ENCODE measurements at regions not wholly inside any gene's neighbourhood (a gene's known extent, or its start where the extent isn't known, plus 50 kb on each side); places are given as distances from the start of the nearest gene placed in this dataset.

DNA sequence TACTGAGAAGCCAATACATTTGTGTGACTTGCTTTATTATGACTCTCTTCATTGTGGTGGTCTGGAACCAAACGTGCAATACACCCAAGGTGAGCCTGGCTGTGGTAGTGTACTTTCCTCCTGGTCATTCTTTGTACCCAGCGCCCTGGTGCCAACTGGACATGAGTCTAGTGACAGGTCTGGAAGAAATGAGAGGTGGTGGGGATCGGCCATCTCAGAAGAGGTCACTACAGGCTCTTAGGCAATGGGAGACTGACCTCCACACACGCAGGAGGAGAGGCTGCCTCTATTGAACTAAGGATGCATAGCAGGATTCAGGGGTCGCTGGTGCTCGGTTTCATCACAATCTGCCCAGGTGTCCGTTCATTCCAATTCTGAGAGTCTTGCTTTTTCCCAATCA is 56.4 kb upstream of the RTL6 start:
- no peak for DNase-seq (ENCODE audit: low spot score)

DNA sequence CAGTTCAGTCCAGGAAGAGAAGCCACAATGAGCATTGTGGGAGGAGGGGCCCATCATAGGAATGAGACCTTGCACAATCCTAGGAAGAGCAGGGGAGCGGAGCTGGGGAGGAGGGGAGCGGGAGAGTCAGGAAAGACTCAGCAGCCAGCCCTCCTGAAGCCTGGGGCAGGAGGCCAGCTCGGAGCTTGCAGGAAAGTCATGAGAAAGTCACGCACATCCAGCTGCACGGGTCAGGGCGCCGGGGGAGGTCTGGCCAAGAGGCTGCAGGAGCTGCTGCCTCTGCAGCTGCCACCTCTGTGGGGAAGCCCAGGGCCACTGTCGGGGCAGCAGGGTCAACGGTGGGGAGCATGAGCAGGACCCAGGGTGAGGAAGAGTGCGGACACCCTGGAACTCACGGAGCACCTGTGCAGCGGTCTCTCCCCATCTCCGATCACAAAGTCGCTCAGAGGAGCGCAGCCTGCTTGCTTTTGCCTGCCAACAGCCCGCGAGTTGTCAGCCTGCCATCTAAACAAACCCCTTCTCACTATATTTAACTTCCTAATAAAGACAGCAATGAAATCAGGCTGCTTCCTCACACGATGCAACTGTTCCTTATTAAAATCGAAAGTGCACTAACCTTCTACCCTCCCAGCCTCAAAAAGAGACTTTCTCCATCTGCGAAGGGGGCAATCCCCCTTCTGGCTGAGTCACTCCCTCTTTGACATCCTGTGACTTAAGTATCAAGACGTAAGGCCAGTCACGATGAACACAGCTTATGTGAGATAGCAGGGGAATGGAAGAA is 52.9 kb upstream of the RTL6 start:
- no peak for DNase-seq (ENCODE audit: low spot score)

DNA sequence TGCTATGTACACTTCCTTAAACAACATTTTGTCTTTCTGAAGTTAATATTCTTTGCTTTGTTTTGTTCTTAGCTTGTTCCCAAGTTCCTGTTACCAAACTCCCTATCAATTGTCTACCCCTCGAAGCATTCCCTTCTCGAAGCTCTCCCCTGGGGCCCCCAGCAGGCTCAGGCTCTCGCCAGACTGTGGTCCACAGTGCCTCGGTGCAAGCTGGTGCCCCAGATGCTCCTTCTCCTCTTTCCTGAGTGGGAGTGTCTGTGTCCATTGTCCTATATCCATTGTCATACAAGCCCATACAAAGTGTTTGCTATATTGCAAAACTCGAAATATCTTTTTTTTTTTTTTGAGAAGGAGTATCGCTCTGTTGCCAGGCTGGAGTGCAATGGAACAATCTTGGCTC is 51.7 kb upstream of the RTL6 start:
- DNase-seq (ENCODE audit: low spot score), result no peak

DNA sequence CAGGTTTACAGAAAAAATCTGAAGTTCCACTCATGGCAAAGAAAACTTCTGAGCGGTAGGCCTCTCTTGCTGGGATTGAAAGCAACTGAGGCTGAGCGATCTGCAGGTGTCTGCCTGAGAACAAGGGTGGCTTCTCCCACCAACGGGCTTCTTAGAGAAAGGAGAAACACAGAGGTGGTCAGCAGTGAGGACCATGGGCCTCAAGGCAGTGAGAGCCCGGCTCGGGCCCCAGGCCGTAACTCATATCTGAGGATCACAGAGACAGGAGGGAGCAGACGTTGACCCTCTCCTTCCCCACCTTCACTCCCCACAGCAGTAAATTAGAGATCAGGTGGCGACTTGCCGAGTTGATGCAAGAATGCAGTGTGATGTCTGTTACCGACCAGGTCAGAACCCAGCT is 50.9 kb upstream of the RTL6 start:
- DNase-seq (ENCODE audit: low spot score), result no peak
